GM19025 (cell line): ENCODE measurements at regions not wholly inside any gene's neighbourhood (a gene's known extent, or its start where the extent isn't known, plus 50 kb on each side); places are given as distances from the start of the nearest gene placed in this dataset.
"Not testable (repeated sequence)": the region's sequence is repeated elsewhere in the genome, so short reads cannot be mapped to it uniquely, and the experiment has no call there.

Experiments used
- ATAC-seq: cut with Tn5 transposase; IDR thresholded peaks from one replicate; pipeline ENCODE4 v1.9.1; 2021; ENCODE audit warnings: mild to moderate bottlenecking, low read depth, moderate library complexity; ENCODE audit not compliant: unreplicated experiment

GRCh38 chr13:80547885-80548825, 207.2 kb upstream of the SPRY2 start:
- ATAC-seq: no peak

DNA sequence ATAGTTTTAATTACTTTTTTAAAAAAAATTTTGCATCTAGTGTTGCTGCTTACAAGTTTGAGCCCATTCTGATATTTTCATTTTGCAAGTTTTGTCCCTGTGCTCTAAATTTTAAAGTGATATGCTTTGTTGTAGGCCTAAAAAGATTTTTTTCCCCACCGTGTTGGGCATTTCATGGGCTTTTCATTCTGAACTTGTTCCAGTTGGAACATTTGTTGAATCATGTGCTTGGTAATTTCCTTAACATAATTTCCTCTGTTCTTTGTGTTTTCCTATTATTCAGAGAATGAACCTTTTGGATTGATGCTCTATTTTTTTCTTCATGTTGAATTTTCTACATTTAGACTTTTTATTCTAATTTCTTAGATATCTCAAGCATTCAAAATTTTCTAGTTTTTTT, 206.4 kb upstream of the SPRY2 start:
- ATAC-seq: no peak

DNA sequence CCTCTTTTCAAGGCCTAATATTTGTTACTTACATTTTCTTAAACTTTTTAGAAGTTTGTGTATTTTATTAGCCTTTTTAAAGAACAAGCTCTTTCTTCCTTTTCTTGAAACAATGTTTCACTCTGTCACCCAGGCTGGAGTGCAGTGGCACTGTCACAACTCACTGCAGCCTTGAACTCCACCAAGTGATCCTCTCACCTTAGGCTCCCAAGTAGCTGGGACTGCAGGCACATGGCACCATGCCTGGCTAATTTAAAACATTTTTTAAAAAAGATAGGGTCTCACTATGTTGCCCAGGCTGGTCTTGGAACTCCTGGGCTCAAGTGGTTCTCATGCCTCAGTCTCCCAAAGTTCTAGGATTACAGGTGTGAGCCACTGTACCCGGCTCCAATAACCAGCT, 192.2 kb upstream of the SPRY2 start:
- no peak for ATAC-seq

GRCh38 chr13:80530902-80531301, 190.0 kb upstream of the SPRY2 start:
- no peak for ATAC-seq

GRCh38 chr13:80530191-80530590, 189.3 kb upstream of the SPRY2 start:
- ATAC-seq: no peak

GRCh38 chr13:80529734-80530133, 188.8 kb upstream of the SPRY2 start:
- ATAC-seq: no peak

DNA sequence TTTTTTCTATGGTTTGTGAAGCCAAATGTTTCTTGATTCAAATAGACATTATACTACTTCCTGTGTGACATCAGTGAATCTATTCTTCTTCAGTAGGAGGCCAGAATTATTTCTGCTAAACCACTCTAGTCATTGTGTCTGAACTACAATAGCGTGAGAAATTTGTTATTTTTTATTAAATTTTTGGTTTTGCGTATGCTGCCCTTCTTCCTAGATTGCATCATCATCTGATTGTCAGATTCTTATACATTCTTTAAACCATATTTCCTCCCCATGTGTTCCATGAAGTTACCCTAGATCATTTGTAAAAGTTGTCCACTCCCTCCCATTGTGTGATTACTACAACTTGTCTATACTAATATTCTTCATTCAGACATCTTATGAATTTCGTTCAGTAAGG, 187.8 kb upstream of the SPRY2 start:
- no peak for ATAC-seq

DNA sequence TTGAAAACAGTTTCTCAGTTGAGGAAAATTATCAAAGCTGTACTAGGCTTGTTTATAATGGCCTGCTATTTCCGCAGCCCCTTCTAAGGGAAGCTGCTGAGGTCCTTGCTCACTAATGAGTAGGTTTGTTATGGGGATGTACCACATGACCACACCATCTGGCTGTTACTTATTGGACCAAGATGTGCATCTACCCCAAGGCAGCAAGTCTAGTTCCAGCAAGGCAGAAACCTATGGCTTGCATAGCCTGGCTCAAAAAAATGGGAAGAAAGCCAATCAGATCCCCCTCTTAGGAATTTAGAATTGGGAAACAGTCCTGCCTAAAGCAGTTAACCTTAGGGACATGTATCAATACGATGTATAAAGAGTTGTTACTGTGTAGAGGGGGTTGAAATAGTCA, 186.5 kb upstream of the SPRY2 start:
- no peak for ATAC-seq

DNA sequence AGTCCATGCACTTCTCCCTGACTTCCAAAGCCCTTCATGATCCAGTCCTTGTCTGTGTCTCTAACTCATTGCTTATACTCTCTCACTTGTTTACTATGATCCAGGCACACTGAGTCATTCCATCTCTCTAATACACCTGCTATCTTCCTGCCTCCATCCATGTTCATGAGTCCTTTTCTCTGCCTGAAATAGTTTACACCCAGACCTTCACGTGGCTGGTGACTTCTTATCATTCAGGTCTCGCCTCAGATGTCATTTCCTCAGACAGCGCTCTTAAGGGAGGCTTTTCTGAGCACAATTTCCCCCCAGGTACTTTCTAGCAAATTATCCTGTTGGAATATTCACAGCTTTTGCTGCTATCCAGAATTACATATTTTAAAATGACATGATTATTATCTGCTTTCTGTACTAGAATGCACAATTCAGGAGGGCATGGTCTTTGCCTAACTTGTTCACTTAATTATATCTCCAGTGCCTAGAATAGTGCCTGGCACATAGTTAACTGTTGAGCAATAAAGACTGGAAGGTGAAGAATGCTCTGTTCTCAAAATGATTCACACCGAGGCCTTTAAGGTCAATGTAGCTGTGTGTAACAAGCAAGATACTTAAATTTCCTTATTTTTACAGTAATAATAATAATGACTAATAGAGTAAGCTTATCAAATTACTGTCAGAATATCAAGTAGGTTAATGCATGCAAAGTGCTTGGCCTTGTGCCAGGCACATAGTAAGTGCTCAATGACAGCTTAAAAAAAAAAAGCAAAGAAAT, 183.7 kb upstream of the SPRY2 start:
- no peak for ATAC-seq

- ATAC-seq: no peak
Measured at GRCh38 chr13:80523134-80523533, 182.2 kb upstream of the SPRY2 start.

DNA sequence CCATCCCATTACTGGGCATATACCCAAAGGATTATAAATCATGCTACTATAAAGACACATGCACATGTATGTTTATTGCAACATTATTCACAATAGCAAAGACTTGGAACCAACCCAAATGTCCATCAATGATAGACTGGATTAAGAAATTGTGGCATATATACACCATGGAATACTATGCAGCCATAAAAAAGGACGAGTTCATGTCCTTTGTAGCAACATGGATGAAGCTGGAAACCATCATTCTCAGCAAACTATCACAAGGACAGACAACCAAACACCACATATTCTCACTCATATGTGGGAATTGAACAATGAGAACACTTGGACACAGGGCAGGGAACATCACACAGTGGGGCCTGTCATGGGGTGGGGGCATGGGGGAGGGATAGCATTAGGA, 181.5 kb upstream of the SPRY2 start:
- ATAC-seq: not testable (repeated sequence)

GRCh38 chr13:80516818-80517348, 176.0 kb upstream of the SPRY2 start:
- ATAC-seq: no peak

- ATAC-seq: no peak
Measured at GRCh38 chr13:80515296-80515695, 174.4 kb upstream of the SPRY2 start.

GRCh38 chr13:80513196-80513595, 172.3 kb upstream of the SPRY2 start:
- no peak for ATAC-seq

- ATAC-seq: no peak
Measured at GRCh38 chr13:80510686-80511085, 169.8 kb upstream of the SPRY2 start.

DNA sequence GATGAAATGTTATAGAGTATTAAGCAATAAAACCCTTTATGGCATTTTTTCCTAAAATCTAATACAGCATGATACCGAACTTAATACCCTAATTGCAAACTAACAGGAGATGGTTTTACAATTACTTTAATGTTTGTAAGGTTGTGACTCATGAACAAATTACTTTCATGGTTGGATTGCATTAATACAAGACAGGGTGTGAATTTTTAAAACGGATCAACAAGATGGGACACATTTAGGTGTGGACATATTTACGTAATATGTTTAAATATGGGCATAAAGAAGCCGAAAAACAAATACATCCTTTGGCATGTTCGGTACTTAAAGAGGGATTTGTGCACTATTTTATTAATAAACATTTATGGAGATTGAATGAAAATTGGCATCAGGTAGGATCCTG, 168.3 kb upstream of the SPRY2 start:
- ATAC-seq: no peak

DNA sequence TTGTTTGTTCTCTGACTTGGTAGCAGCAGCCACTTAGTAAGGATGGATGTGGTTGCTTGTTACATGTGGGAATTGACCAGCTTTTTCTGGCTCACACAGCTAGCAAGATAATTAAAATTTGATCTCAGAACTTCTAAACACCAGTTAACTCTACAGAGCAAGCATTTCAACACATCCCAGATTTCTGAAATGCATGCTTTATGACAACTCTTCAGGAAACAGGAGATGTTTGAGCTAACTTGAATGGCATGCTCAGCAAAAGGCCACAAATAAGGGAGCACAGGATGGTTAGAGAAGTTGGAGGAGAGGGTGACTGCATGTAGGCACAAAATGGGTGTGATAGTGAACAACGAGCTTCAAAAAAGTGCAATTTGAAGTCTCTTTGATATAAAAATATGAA, 167.1 kb upstream of the SPRY2 start:
- no peak for ATAC-seq

GRCh38 chr13:80504453-80504852, 163.5 kb upstream of the SPRY2 start:
- no peak for ATAC-seq

GRCh38 chr13:80502359-80502758, 161.4 kb upstream of the SPRY2 start:
- ATAC-seq: no peak

GRCh38 chr13:80501556-80501955, 160.6 kb upstream of the SPRY2 start:
- ATAC-seq: no peak

GRCh38 chr13:80499536-80500290, 158.8 kb upstream of the SPRY2 start:
- ATAC-seq: no peak
